NCI-H2171 (cell line): ENCODE measurements at regions not wholly inside any gene's neighbourhood (a gene's known extent, or its start where the extent isn't known, plus 50 kb on each side); places are given as distances from the start of the nearest gene placed in this dataset.

Experiments used
- DNase-seq: peaks from one replicate; lab custom pipeline; 2025; lab: John Stamatoyannopoulos, UW

DNA sequence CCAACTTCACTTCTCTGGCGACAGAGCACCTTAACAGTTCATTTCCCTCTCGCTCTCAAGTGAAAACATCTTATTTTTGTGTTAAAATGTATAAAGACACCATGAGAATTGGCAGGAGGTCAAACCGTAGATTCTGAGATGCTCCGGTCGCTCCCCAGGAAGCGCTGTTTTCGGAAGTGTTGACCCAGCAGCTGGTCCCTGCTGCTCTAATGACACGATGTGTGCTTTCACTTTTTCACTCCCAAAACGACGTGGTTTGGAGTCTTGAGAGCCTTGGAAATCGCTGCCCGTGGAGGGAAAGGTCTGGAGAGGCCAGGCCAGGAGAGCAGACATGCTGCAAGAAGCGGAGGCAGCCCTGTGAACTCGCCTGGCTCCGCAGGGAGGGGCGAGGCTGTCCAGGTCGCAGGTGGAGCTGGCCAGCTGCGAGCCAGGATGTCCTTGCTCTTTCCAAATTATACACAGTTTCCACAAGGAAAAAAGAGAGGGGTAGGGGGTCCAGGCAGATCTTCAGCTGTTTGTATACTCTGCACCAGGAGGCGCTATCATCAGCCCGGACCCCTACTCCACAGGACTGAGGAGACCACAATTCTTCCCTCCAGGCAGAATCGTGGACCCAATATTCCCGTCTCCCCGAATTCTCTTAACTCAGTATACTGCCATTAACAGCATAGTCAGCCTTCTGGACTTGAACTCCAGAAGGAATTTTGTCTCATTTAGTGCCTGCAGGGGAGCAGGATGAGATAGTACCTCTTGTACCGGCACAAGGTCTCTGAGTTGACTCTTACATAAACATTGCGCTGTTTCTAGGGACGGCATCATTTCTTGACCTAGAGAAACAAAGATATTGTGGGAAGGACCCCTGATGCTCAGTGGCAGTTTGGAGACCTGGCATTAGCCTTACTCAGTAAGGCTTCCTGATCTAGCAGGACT is 248.6 kb upstream of the ANKRD55 start:
- no peak for DNase-seq

DNA sequence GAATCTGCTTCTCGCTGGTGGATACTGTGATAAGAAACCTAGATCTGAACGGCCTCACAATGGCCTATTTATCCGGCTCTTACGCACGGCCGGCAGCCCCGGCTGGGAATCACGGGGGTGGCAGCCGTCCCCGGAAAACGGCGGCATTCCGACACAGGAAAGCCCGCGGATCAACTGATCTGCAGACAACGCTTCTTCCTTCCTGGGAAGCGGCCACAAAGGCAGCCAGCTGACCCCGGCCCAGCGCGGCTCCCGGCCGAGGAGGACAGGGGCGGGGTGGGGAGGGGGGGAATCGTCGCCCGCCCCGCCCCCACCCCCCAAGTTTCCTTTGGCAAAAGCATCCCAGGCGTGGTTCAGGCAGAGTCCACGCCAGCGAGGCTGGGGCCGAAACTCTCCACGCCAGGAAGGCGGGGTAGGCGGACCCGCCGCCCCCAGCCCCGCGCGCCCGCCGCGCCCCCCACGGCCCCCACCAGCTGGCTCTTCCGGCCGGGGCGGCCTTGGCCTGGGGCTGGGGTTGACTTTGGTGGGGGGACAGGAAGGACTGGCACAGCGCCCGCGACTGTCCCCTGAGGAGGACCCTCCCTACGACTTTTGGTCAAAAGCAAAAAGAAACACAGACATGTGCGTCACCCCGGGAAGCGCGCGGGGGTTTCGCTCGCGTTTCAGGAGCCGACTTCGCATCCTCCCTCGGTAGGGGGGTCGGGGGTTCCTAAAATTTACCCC is 247.7 kb upstream of the ANKRD55 start:
- no peak for DNase-seq

DNA sequence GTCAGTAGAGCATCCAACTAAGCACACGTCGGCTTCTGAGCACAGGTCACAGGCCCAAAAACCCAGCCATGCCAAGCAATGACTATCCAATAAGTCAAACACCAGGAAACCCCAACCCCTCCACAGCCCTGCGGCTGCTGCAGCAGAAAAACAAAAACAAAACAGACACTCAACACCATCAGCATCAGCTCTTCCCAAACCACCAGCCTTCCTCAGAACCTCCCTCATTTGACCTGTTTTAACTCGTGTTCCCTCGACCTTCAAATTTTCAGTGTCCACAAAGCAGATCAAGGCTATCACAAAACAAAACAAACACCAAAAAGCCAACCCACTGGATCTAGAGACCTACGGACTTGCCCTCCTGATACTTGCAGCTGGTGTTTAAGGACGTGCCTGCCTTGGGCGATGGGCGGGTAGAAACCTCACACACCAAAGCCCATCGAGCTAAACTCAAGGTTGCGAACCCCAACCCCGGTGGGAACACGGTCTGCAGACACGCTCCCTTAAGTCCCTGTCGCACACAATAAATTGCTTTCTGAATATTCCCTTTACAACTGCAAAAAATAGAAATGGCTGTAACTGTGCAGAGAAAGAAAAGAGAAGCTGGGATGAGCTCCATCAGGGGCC is 247.1 kb upstream of the ANKRD55 start:
- DNase-seq: no peak

DNA sequence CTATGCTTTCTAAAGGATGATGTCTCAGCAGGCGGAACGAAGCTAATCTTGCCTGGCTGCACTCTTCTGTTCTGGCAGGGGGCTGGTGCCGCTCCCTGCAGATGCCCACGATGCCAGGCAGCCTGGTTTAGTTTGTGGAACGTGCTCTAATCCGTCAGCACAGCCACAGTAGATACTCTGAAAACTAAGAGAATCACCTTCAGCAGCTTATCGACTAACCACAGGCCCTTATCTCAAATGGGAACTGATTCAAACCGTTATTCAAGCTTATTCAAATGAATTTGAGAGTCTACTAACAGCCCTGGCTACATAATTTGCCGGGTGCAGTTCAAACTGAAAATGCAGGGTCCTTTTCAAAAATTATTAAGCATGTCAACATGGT is 246.6 kb upstream of the ANKRD55 start:
- DNase-seq: no peak

DNA sequence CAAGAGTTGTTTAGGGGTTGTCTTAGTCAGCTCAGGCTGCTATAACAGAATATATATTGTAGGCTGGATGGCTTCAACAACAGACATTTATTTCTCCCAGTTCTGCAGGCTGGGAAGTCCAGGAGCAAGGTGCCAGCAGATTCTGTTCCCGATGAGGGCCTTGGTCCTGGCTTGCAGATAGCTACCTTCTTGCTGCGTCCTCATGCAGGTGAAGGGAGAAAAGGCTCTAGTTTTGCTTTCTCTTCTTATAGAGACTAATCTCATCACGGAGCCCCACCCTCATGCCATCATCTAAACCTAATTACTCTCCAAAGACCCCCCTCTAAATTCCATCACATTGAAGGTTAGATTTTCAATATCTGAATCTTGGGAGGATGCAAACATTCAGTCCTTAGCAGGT is 246.0 kb upstream of the ANKRD55 start:
- no peak for DNase-seq

DNA sequence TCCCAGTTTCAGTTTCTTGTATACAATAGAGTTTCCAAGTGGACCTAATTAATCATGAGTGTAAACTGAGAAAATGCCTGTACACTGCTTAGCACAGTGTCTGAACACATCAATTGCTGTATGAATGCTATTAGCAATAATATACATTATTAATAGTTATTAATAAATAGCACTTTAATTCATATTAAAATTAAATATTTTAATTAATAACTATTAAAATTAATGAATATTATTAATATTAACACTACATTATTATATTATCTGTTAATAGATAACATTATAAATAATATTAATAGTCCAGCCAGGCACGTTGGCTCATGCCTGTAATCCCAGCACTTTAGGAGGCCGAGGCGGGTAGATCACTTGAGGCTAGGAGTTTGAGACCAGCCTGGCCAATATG is 244.9 kb upstream of the ANKRD55 start:
- no peak for DNase-seq

DNA sequence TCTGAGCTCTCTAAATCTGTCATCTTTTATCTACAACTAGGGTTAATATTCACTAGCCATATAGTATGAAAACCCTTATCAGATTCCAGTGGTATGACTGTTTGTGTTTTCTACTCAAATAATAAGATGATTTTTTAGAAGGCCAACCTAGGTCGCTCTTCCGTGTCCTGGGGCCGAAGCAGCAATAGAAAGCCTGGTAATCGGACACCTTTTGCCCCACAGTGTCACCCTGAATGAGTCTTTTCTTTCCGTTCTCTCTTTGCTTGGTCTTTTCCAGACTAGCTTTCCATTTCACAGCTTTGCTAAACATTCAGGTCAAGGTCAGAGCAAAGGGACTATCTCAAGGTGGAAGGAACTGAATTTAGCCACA is 243.3 kb upstream of the ANKRD55 start:
- no peak for DNase-seq

DNA sequence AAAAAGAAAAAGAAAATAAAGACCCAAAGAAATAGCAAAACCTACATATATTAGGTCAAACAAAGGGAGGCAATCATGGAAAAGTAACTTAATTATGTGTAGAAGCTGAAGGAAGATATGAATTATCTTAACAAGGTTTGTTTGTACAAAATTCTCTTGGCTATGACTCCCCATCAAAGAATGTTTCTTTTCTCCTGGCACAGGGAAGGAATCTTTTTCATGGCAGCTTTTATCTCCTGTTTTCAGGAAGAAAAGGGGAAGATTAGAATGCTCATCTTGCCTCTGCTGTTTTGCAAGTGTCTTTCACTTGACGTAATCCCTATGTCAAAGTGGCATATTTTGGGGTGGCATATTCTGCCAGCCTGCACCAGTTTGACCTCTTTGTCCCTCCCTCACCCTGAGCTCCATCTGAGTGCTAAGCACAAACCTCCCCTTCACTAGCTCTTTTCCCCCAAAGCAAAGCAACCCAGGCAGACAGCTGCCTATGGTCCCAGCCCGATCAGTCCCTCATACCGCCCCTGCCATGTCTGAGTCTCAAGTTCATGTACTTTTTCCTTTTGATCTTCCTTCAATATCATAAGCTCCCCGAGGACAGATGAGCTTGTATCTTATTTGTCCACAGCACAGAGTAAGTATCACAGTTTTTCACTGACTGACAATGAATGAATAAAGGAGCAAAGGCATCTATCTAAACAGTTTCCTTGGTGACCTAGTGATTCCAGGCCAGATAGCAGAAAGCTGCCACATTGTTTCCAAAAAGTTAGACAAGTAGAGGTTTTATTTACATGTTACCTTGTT is 242.8 kb upstream of the ANKRD55 start:
- no peak for DNase-seq

DNA sequence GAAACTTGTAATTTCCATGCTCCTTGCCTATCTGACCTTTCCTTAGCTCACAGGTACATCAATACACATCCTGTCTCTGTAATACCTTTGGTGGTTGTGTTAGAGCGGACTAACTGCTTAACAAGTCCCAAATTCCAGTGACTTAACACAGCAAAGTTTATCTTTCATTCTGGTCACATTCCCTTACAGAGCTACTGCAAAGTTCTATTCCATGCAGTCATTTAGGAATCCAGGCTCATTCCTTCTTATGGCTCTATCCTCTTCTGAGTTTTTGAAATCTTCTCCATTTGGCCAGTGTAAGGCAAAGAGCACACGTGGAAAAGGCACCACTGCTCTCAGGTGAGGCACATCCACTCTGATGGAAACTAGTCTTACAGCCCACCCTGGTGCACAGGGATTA is 238.6 kb upstream of the ANKRD55 start:
- DNase-seq: no peak

DNA sequence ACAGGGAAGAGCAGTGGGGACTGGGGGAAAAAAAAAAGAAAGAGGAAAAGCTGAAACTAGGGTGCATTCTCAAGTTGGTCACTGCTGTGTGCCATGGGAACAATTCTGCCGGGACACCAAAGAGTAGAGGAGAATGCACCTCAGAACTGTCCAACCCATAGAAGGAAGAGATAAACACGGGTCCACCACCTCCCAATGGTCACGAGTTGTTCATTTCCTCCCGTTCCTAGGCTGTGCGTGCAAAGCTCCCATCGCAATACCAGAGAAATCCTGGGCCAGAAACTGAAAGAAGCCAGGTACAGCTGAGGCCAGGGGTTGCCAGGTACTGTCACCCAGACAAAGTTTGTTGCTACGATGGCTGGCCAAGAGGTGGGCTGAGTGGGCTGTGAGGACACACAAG is 236.9 kb upstream of the ANKRD55 start:
- DNase-seq: no peak

DNA sequence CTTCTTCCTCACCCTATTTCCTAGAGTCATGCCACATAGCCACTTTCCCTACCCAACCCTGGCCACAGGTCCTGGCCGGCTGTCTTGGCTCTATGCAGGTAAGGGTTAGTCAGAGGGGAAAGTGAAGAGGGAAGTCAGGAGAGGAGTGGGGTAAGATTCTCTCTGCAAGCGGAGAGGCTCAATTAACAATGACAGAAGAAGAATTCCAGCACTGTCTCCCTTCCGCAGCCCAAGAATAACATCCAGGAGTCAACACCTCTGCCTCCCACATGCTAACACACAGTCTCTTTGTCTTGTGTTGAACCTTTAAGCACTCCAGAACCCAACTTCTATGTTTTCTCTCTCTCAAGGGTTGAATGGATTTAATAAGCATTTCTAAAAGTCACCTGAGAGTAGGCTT is 235.1 kb upstream of the ANKRD55 start:
- no peak for DNase-seq

DNA sequence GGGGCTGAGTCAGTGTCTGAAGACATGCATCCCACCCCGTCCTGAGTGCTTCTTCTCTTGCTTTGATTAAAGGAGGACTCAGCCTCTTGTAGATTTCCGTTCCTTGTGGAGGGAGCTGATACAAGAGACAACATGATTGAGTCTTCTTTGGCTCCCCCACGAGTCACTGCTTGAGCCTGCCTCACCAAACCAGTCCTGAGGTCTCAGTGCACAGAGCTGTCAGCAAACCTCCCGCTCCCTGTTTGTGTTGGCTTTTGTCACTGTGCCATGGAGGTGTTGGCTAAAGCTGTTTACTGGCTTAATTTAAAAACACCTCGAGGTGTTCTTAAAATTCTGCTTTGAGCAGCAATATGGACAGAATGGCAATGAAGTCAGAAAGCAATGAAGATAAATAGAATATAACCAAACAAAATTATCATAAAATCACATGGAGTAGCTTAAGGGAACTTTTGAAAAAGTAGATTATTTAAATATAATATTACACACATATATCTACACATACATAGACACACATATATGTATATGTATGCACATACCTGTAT is 234.1 kb upstream of the ANKRD55 start:
- no peak for DNase-seq

DNA sequence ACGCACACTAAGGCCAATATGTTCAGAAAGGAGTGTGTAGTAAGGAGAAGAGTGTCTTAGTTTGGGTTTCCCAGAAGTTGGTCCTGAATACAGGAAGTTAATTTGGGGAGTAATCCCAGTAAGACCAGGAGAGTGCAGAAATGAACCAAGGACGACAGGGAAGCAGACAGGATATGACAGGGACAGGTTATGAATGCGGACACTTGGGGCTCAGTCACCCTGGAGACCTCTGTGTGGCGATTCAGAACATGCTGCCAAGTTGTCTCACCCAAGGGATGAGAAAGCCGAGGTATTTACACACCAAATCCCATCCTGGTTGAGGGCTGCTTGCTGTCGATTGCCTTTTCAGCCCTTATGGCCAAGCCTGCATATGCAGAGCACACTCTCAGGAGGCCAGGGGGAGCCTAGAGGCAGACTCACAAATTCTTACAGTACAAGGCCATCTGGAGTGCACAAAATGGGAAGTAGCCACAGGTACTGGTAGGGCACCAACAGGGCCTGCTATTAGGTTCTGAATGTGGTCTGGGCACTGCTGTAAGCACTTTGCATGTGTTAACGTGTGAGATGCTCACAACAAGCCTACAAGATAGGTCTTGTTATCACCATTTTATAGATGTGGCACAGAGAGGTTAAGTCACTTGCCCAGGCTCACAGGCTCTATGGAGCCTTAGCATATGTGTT is 233.1 kb upstream of the ANKRD55 start:
- DNase-seq: no peak

DNA sequence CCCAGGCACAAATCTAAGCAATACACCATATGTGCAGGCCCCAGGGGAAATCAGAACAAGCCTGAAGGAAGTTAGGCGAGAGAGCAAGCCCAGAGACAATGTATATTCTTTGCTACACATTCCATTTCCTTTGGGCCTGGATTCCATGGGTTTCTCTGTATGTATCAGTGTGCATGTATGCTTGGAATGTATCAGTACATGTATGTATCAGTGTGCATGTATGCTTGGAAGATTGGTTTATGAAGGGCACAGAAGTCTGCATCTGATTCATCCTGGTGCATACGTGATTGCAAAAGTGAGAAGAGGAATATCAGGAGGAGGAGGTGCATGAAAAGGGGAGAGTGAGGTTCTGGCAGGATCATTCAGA is 232.6 kb upstream of the ANKRD55 start:
- DNase-seq: peak; percentile 52

DNA sequence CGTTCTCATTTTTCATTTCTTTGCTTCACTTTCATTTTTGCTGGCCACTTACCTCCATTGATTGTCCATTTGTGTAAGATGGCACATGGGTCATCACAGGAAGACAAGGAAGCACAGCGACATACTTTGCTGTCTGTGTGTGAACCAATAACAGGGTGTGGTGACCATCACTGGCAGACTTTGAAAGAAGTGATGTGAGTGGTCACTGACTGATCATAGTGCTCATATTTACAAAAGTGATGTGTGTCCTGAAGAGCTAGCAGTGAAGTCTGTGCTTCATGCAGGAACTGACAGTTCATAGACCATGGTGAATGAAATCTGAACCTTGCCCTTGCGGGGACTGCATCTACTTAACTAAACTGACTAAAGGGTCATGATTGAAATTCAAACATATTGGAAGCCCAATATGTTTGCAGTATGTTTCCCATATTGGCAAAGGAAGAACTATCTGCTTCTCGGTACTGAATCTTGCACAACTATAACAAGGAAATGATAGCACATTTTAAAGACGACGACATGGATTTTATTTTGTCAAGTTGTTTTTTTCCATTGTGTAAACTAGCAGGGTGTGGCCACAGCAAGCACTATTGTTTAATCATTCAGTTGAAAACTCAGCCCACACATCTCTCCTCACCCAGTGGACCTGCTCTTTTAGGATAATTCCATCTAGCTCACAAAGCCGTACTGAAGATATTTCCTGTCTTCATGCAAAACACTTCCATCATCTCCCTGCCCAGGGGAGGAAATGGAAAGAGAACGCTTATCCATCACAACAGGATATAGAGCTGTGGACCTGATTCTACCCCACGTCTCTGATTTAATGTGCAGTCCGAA is 232.0 kb upstream of the ANKRD55 start:
- no peak for DNase-seq

DNA sequence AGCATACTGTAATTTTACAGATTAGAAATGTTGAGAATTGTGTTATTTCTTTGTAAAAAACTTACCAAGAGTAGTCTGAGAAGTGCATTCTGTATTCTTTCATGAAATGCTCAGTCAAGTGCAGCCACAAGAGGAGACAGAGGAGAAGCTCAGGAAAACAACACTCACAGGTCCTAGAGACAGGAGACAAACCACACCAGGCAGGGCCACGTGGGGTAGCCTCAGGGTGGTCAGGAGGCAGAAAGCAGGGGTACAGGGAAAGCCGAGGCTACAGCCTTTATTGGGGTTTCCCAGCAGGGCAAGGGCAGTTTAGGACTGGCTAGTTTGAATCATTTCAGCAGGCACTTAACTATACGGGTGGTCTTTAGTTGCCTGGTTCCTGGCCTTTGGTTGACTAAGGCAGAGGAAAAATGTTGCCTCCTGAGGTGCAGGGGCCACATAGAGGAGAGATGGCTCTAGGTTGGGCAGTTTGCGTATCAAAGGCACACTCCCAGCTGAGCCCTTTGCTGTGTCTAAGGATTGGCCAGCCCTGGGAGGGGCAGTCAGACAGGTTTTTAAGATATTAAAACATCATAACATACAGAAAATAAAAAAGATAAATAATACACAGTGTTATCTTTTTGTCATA is 230.9 kb upstream of the ANKRD55 start:
- no peak for DNase-seq

DNA sequence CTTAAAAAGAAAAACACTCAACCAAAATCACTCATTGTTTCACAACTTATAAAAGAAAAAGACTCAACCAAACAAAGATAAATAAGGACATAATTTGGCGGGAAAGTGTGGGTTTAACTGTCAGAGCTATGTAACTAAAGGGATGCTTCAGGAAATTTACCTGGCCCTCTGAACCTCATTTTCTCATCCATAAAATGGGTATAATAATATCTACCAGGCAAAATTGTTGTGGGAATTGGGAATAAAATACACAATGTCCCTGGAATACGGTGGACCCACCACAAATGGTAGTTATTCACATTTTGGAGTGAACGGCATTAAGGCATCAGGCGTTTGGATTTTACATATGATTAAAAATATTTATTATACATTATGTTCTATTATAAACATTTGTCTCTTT is 228.5 kb upstream of the ANKRD55 start:
- DNase-seq: no peak

DNA sequence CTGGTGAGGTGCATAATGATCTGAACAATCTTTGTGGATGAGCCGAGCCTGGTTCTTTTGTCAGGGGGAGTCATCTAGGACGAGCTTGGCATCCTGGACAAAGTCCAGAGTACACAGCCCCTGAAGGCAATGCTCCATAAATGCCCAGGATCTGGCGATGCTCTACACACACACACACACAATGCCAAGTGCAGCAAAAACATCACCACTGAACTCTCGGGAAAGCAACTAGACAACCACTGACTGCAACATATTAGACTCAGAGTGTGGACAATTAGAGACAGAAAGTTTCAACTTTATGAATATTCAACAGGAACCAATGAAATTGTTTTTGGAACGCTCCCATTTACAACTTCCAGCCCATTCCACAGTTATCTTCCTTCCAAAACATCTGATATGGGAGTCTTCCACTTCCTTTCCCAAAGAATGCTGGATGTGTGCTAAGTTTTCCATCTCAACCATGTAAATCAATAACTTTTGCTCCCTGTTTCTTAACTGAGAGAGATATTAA is 227.6 kb upstream of the ANKRD55 start:
- no peak for DNase-seq

DNA sequence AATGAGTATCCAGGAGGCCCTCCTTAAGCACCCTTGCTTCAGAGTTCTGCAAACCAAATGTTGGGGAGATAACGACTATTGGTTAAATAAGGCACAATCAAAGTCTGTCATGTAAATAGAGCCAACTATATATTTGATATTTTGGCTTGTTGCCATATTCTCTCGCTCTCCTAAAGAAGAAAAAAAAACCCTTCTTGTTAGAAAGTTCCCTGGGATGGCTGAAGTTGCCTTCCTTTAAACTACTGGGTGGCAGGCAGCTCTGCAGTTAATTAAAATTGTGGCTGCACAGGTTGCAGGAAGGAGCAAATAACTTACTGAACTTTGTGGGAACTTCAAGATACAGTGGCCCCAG is 227.0 kb upstream of the ANKRD55 start:
- no peak for DNase-seq
